Medulla oblongata (tissue), 1 donor: ENCODE measurements at regions not wholly inside any gene's neighbourhood (a gene's known extent, or its start where the extent isn't known, plus 50 kb on each side); places are given as distances from the start of the nearest gene placed in this dataset.

Experiments
- DNase-seq: peaks from one replicate; pipeline ENCODE4 v3.0.0-alpha.2; 2015; ENCODE audit errors: extremely low spot score

GRCh38 chr17:11081342-11081741, 159.7 kb upstream of the SHISA6 start:
- no peak for DNase-seq

DNA sequence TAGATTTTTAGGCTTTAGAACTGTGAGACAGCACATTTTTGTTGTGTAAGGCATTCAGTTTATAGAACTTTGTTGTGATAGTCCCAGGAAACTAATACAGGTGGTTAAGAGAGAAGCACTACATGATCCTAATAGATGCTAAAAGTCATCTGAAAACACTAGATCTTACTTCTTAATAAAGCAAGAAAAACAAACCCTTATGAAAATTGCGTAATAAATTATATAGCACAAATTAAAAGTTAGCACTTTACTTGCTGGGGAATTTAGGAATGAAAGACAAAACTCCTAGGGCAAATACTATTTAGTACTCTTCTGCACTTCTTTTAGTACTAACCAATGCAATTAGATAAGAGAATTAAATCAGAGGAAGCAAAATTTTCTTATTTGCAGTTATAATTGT, 163.3 kb upstream of the SHISA6 start:
- no peak for DNase-seq

GRCh38 chr17:11074451-11074850, 166.6 kb upstream of the SHISA6 start:
- no peak for DNase-seq

DNA sequence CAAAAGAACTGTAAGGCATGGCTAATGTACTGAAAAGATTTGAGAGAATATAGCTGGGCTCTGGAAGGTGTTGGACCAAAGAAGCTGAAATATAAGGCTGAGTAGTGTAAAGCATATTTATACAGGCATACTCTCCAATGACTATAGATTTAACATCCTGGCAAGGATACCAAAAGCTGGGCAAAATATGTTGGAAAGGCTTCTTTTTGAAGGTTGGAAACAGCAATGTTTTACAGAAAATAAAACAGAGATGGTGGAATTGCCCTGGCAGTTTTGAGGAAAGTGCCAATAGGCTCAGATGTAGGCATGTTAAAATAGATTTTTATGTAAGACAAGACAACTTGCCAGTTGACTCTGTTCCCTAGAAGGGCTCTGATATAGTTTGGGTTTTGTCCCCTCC, 184.1 kb upstream of the SHISA6 start:
- no peak for DNase-seq

GRCh38 chr17:11053846-11054245, 187.2 kb upstream of the SHISA6 start:
- no peak for DNase-seq

DNA sequence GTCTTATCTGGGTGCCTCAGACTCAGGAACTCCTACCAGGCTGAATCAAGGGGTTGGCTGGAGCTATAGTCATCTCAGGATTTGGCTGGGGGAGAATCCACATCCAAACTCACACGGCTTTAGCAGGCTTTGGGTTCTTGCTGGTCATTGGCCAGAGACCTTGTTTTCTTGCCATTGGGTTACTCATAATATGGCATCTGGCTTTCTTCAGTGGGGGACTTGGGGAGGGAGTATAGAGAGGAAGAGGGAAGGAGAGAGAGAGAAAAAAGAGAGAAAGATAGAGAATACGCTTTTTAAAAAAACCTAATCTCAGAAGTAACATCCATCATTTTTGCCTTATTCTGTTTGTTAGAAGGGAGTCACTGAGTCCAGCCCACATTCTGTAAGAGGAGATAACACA, 191.5 kb upstream of the SHISA6 start:
- no peak for DNase-seq

DNA sequence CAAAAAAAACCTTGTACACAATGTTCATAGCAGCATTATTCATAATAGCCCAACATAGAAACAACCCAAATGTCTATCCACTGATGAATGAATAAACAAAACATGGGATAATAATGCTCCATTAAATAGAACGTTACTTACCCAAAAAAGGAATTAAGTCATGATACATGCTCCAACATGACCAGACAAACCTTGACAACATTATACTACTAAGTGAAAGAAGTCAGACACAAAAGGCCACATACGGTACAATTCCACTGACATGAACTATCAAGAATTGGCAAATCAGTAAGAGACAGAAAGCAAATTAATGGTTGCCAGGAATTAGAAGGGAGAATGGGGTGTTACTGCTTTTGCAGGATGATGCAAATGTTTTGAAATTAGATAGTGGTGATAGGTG, 193.8 kb upstream of the SHISA6 start:
- no peak for DNase-seq

- no peak for DNase-seq
Observed at GRCh38 chr17:11039342-11039741, 201.5 kb upstream of the PIRT start.

DNA sequence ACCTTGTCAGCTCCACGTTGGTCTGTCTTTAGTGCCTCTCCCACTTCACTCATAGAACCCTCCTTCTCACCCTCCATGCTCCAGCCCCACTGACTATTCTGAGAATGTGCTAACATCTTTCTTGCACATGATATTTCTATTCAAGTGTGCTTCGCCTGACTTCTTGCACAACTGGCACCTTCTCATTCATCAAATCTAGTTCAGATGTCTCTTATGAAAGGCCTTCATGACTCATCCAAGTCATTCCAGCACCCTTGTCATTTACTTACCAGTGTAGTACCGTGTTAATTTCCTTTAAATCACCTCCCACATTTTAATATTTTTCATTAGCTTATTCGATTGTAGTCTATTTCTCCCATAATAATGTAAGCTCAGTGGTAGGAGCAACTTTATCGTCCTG, 197.8 kb upstream of the PIRT start:
- no peak for DNase-seq

GRCh38 chr17:11031787-11032186, 193.9 kb upstream of the PIRT start:
- DNase-seq: no peak

DNA sequence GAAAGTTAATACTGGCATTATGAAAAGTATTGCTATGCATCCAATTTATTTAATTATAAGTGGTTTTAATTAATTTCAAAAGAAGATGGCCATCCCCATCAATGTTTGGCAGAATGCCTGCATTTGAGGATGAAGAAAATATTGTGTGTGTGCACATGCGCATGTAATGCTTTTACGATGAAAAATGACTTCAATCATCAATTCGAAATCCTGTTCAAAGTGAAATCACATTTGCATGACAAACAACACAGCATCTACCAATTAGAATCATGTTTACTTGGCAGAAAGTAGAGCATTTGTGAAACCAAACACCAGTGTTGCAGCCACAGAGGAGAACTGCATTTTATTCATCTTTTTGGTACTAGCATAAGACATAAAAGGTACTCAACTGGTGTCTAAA, 191.9 kb upstream of the PIRT start:
- no peak for DNase-seq

DNA sequence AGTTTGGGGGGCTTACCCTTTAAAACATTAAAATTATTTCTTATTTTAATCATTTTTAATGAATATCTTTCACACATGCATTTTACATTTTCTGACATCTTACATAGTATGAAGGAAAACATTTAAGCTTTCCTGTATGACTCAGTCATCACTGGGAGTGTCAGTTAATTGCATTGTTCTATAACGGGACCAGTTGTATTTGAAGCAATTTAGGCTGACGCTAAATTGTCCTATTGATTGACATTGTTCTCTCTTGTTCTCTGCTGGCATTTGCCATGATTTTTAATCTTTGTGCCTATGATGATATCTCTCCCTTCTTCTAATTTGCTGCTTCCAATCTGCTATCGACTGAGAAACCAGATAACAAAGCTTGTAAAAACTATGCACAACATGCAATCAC, 190.5 kb upstream of the PIRT start:
- DNase-seq: no peak

- no peak for DNase-seq
Observed at GRCh38 chr17:11026903-11027302, 189.0 kb upstream of the PIRT start.

DNA sequence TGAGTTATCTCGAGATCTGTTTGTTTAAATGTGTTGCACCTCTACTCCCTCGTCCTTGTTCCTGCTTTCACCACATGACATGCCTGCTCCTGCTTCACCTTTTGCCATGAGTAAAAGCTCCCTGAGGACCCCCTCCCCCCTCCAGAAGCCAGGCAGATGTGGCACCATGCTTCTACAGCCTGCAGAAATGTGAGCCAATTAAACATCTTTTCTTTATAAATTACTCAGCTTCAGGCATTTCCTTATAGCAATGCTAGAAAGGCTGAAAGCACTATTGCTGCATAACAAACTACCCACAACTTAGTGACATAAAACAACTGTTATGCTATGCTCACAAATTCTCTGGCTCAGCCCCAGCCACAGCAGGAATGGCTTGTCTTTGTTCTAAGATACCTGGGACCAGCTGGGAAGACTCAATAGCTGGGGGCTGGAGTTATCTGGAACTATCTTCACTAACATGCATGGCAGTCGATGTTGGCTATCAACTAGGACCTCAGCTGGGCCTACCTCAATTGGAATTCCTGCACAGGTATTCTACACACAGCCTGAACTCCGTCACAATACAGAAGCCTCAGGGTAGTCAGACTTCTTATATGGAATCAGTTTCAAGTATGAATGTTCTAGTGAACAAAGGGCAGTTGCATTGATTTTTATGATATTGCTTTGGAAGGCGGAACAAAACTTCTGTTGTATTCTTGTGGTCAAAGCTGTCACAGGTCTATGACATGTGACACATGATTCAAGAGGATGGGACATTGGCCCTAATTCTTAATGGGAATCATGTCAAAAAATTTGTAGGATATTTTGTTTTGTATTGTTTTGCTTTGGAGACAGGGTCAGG, 186.0 kb upstream of the PIRT start:
- DNase-seq: no peak

- DNase-seq: no peak
Observed at GRCh38 chr17:11006530-11006929, 168.6 kb upstream of the PIRT start.

- no peak for DNase-seq
Observed at GRCh38 chr17:11005940-11006339, 168.1 kb upstream of the PIRT start.

GRCh38 chr17:11002417-11002816, 164.5 kb upstream of the PIRT start:
- peak; percentile 9 for DNase-seq

- no peak for DNase-seq
Observed at GRCh38 chr17:11001651-11002050, 163.8 kb upstream of the PIRT start.

DNA sequence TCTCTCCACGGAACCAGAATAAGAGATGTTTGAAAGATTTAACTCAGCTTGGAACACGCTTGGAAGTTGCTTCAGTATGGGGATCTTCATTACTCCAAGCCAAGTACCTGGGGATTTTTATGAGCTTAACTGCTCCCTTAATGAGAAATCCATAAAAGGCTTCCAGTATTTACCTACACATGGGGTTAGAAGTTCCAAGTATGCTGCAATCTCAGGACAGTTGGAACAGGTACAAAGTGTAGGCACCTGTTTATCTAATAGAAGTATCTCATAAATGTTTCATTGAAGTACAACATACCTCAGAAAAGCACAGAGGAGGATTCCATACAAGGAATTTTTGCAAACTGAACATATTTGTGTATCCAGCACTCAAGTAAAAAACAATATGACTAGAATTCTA, 161.6 kb upstream of the PIRT start:
- DNase-seq: no peak

- no peak for DNase-seq
Observed at GRCh38 chr17:10993126-10993525, 155.2 kb upstream of the PIRT start.

DNA sequence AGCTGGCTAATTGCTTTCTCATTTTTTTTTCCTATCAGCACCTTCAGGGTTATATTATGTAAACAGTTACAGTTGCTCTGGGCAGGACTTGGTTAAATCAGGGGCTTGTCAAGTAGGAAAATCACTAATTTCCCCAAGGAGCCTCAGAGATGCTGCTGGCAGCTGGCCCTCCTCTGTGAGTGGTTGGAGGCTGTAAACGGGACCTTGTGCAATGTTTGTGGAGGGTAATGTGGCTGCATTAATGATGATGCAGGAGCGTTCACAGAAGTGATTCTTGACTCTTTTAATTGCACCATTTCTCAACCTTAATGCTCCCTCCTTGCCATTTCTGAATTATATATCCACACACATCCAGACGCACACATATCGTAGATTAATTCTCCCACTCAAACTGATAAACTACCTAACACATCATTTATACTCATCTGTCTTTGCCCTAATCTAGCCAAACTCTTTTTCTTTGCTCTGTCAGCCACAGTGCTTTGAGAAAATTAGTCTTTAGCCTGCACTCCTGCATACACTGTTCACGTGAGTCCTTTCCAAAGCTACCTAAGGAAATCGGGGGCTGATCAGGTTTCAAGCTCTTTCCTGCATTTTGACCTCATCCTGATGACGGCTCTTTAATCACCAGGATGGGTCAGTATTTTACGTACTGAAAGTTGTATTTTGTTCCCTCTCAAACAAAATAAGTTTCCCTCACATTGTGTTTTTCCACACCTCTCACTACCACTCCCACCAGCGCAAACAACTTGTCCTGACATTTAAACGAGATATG, 154.4 kb upstream of the PIRT start:
- DNase-seq: no peak

DNA sequence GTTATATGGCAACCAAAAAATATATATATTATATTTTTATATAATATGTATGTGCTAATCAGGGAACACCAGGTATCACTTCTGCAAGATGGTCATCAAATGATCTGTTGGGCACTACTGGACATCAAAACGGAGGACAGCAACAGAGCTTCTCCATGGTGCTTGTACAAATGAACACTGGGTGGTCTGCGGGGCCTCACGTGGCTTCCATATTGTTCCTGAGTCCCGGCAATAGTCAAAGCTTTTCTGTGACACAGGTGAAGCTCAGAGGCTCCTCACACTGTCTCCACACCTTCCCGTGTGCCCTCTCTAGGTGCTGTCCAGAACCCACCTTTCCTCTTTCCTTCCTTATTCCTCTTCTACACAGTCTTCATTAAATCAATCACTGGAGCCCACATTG, 149.9 kb upstream of the PIRT start:
- DNase-seq: no peak

DNA sequence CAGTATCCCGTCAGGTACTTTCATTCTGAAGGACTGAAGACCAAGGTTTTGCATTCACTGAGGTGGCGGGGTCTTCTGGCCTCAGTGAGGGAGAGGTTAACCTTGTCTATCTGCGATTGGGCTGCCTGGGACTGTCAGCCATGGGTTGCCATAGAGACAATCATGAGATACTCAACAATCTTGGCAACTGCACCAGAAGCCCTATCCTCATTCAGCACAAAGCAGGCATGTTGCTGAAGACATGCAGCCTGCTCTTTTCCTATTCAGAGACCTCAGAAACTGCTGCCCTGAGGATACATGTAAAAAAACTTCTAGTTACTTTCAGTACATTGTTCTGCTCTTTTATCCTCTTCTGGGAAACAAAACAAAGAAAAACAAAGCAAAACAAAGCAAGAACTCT, 146.3 kb upstream of the PIRT start:
- no peak for DNase-seq
